ENCODE measurements at regions not wholly inside any gene's neighbourhood (a gene's known extent, or its start where the extent isn't known, plus 50 kb on each side); places are given as distances from the start of the nearest gene placed in this dataset.

DNA sequence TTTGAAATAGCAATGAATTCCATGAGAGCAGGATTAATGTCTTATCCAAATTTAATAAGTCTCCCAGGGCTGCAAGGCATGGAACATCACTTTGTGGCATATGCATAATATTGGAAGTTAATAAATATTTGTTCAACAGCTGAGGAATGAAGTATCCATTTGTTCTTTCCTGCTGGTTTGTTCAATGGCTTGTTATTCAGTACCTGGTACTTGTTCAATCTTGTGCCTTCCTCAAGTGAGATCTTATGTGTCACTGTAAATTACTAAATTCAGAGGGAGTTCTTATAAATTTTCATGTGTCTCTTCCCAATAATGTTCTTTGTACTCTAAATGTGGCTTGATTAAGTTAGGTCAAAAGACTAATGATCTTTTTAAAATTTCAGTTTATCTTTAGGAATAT is 1105.5 kb upstream of the SPRY2 start:
- FAIRE-seq, result no peak
- TF ChIP-seq BHLHE40 (IDR thresholded peaks at IDR 0.05; ENCODE audit: low read depth, low read length) (no peak), ZSCAN20 (CRISPR knock-in tag; IDR thresholded peaks at IDR 0.05) (no peak), FOXS1 (CRISPR knock-in tag; IDR thresholded peaks at IDR 0.05) (no peak), CHD4 (IDR thresholded peaks at IDR 0.05; ENCODE audit: borderline replicate concordance) (no peak), CEBPB (IDR thresholded peaks at IDR 0.05) (no peak), EHF (CRISPR knock-in tag; IDR thresholded peaks at IDR 0.05) (no peak), EP300 (IDR thresholded peaks at IDR 0.05) (no peak), RAD21 (conservative IDR thresholded peaks at IDR 0.05 in 1 of 2, IDR thresholded peaks at IDR 0.05 in 1 of 2) (no peak), SREBF2 (IDR thresholded peaks at IDR 0.05) (no peak), MYC (IDR thresholded peaks at IDR 0.05; ENCODE audit: borderline replicate concordance, low read length) (no peak), NPAS2 (CRISPR knock-in tag; IDR thresholded peaks at IDR 0.05; ENCODE audit: borderline replicate concordance) (no peak), HOXB5 (CRISPR knock-in tag; IDR thresholded peaks at IDR 0.05) (no peak), JUN (IDR thresholded peaks at IDR 0.05) (no peak), POLR2AphosphoS2 (conservative IDR thresholded peaks at IDR 0.05; ENCODE audit: low read length) (no peak), ESRRA (IDR thresholded peaks at IDR 0.05; ENCODE audit: borderline replicate concordance, low read length) (no peak), HDAC2 (IDR thresholded peaks at IDR 0.05) (no peak)
- TF ChIP-seq, protein P1, sequence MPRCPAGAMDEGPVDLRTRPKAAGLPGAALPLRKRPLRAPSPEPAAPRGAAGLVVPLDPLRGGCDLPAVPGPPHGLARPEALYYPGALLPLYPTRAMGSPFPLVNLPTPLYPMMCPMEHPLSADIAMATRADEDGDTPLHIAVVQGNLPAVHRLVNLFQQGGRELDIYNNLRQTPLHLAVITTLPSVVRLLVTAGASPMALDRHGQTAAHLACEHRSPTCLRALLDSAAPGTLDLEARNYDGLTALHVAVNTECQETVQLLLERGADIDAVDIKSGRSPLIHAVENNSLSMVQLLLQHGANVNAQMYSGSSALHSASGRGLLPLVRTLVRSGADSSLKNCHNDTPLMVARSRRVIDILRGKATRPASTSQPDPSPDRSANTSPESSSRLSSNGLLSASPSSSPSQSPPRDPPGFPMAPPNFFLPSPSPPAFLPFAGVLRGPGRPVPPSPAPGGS (IDR thresholded peaks at IDR 0.05), result no peak
- TF ChIP-seq, protein P2, sequence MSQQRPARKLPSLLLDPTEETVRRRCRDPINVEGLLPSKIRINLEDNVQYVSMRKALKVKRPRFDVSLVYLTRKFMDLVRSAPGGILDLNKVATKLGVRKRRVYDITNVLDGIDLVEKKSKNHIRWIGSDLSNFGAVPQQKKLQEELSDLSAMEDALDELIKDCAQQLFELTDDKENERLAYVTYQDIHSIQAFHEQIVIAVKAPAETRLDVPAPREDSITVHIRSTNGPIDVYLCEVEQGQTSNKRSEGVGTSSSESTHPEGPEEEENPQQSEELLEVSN (IDR thresholded peaks at IDR 0.05; ENCODE audit: borderline replicate concordance, low read depth), result no peak
- TF ChIP-seq, protein P3, sequence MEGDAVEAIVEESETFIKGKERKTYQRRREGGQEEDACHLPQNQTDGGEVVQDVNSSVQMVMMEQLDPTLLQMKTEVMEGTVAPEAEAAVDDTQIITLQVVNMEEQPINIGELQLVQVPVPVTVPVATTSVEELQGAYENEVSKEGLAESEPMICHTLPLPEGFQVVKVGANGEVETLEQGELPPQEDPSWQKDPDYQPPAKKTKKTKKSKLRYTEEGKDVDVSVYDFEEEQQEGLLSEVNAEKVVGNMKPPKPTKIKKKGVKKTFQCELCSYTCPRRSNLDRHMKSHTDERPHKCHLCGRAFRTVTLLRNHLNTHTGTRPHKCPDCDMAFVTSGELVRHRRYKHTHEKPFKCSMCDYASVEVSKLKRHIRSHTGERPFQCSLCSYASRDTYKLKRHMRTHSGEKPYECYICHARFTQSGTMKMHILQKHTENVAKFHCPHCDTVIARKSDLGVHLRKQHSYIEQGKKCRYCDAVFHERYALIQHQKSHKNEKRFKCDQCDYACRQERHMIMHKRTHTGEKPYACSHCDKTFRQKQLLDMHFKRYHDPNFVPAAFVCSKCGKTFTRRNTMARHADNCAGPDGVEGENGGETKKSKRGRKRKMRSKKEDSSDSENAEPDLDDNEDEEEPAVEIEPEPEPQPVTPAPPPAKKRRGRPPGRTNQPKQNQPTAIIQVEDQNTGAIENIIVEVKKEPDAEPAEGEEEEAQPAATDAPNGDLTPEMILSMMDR (IDR thresholded peaks at IDR 0.05), result no peak
- Histone ChIP-seq H3K9me3 (no peaks in the 10 kb centered on the region), H3K4me1 (no peaks in the 10 kb centered on the region), H3K27ac (no peak overlapping the region), H3K4me3 (no peak overlapping the region), H3K4me2 (no peak overlapping the region)
- ChIA-PET POLR2A (no interaction called here), CTCF (no interaction called here)
- no peak for DNase-seq (ENCODE audit: low read depth in 1 of 2, low spot score in 1 of 2)
- no peak for ATAC-seq

DNA sequence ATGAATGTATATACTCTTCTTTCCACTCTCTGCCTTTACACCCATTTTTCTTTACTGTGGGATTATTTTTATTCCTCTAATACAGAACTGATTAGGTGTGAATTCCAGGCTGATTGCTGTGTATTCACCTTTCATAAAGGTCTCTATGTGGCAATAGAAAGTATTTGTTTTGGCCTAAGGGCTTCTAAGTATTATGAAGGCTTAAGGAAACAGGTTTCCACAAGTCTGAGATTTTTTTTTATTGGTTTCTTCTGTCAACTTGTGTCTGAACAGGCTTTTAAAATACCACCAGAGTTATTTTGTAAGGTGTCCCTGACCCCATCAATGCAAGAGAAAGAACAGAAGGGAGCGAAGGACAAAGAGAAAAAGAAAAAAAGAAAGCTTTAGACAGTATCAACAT is 1102.0 kb upstream of the SPRY2 start:
- H3K4me1 ChIP-seq, result no peaks in the 10 kb centered on the region
- DNase-seq (ENCODE audit: low read depth in 1 of 2, low spot score in 1 of 2) (no peak), FAIRE-seq (no peak), ATAC-seq (no peak)
- TF ChIP-seq RFX5 (IDR thresholded peaks at IDR 0.05) (no peak), HOXB13 (CRISPR knock-in tag; IDR thresholded peaks at IDR 0.05; ENCODE audit: low read depth) (no peak), NPAS2 (CRISPR knock-in tag; IDR thresholded peaks at IDR 0.05; ENCODE audit: borderline replicate concordance) (no peak)
- TF ChIP-seq, protein P4, sequence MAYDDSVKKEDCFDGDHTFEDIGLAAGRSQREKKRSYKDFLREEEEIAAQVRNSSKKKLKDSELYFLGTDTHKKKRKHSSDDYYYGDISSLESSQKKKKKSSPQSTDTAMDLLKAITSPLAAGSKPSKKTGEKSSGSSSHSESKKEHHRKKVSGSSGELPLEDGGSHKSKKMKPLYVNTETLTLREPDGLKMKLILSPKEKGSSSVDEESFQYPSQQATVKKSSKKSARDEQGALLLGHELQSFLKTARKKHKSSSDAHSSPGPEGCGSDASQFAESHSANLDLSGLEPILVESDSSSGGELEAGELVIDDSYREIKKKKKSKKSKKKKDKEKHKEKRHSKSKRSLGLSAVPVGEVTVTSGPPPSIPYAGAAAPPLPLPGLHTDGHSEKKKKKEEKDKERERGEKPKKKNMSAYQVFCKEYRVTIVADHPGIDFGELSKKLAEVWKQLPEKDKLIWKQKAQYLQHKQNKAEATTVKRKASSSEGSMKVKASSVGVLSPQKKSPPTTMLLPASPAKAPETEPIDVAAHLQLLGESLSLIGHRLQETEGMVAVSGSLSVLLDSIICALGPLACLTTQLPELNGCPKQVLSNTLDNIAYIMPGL (CRISPR knock-in tag; IDR thresholded peaks at IDR 0.05; ENCODE audit: borderline replicate concordance), result no peak
- no peak overlapping the region for H3K4me3 ChIP-seq
- WGBS (ENCODE audit: missing lambda C conversion rate), result 24% methylated on average over 1 of the region's 1 CpG
- H3K27ac ChIP-seq, result no peak overlapping the region
- ChIA-PET POLR2A (no interaction called here), CTCF (no interaction called here)
- H3K4me2 ChIP-seq, result no peak overlapping the region
- H3K9me3 ChIP-seq, result no peaks in the 10 kb centered on the region

Data from A549 (cell line).